Liver (tissue), 8 donors: ENCODE measurements at regions not wholly inside any gene's neighbourhood (a gene's known extent, or its start where the extent isn't known, plus 50 kb on each side); places are given as distances from the start of the nearest gene placed in this dataset.
A peak's percentile ranks its signal among the peaks of the same experiment; 100 is the strongest.
"Not testable (repeated sequence)": the region's sequence is repeated elsewhere in the genome, so short reads cannot be mapped to it uniquely, and the experiment has no call there.

Experiments used
- DNase-seq: peaks from one replicate; pipeline ENCODE4 v3.0.0-alpha.2; 2017; ENCODE audit warnings: low spot score
- H3K27ac ChIP-seq, 2 donors: one replicate each; pipeline ENCODE4 v1.7.0; 2013; ENCODE audit warnings: inconsistent platforms in 2 of 2, low read length in 2 of 2, control low read depth in 1 of 2, low read depth in 1 of 2, mild to moderate bottlenecking in 1 of 2
- H3K27me3 ChIP-seq, 4 donors: one replicate each; pipeline versions ENCODE4 v1.6.1 to v1.7.0; 2013; ENCODE audit warnings: low read length in 3 of 4, inconsistent platforms in 1 of 4, mild to moderate bottlenecking in 1 of 4, moderate library complexity in 1 of 4; ENCODE audit not compliant: control insufficient read depth in 4 of 4, insufficient read depth in 4 of 4
- H3K36me3 ChIP-seq, 4 donors: one replicate each; pipeline versions ENCODE4 v1.6.1 to v1.7.0; 2013; ENCODE audit warnings: low read length in 3 of 4, mild to moderate bottlenecking in 3 of 4, low read depth in 1 of 4, moderate library complexity in 1 of 4; ENCODE audit not compliant: control insufficient read depth in 4 of 4, insufficient read depth in 3 of 4
- H3K4me1 ChIP-seq, 4 donors: one replicate each; pipeline versions ENCODE4 v1.6.1 to v1.7.0; 2013; ENCODE audit warnings: low read length in 3 of 4, mild to moderate bottlenecking in 3 of 4, moderate library complexity in 1 of 4; ENCODE audit not compliant: control insufficient read depth in 4 of 4, insufficient read depth in 4 of 4
- H3K4me3 ChIP-seq, 3 donors: one replicate each; pipeline versions ENCODE4 v1.6.1 to v1.7.0; 2013; ENCODE audit warnings: low read length in 3 of 3, control low read depth in 1 of 3, low read depth in 1 of 3, mild to moderate bottlenecking in 1 of 3
- H3K9ac ChIP-seq, 2 donors: one replicate each; pipeline ENCODE4 v1.7.0; 2013; ENCODE audit warnings: low read length in 2 of 2, mild to moderate bottlenecking in 2 of 2, moderate library complexity in 2 of 2, control low read depth in 1 of 2, low read depth in 1 of 2
- H3K9me3 ChIP-seq, 4 donors: one replicate each; pipeline versions ENCODE4 v1.6.1 to v1.7.0; 2013; ENCODE audit warnings: low read length in 3 of 4; ENCODE audit not compliant: control insufficient read depth in 4 of 4
- EGR1 ChIP-seq, 2 donors: IDR thresholded peaks; 2 replicates each; pipeline ENCODE4 v1.6.1; 2016 to 2018; ENCODE audit warnings: antibody characterized with exemption in 2 of 2, low read depth in 2 of 2
- FOXA2 ChIP-seq: IDR thresholded peaks from 2 replicates; pipeline ENCODE4 v1.6.1; 2016; ENCODE audit warnings: antibody characterized with exemption
- GABPA ChIP-seq, 2 donors: IDR thresholded peaks in 1 of 2; conservative IDR thresholded peaks in 1 of 2; 2 replicates each; pipeline ENCODE4 v1.6.1; 2016; ENCODE audit warnings: antibody characterized with exemption in 2 of 2, mild to moderate bottlenecking in 1 of 2, moderate library complexity in 1 of 2
- HNF4A ChIP-seq, 2 donors: conservative IDR thresholded peaks; 2 replicates each; pipeline ENCODE4 v1.6.1; 2016; ENCODE audit warnings: antibody characterized with exemption in 2 of 2, mild to moderate bottlenecking in 2 of 2
- HNF4G ChIP-seq: IDR thresholded peaks from 2 replicates; pipeline ENCODE4 v1.6.1; 2016; ENCODE audit warnings: antibody characterized with exemption
- JUND ChIP-seq, 2 donors: IDR thresholded peaks; 2 replicates each; pipeline ENCODE4 v1.6.1; 2016; ENCODE audit warnings: antibody characterized with exemption in 2 of 2
- NR2F2 ChIP-seq: IDR thresholded peaks from 2 replicates; pipeline ENCODE4 v1.6.1; 2016; ENCODE audit warnings: antibody characterized with exemption
- RAD21 ChIP-seq, 2 donors: IDR thresholded peaks; 2 replicates each; pipeline ENCODE4 v1.6.1; 2016; ENCODE audit warnings: antibody characterized with exemption in 2 of 2, mild to moderate bottlenecking in 2 of 2
- RXRA ChIP-seq, 2 donors: IDR thresholded peaks; 2 replicates each; pipeline ENCODE4 v1.6.1; 2017 to 2018; ENCODE audit warnings: antibody characterized with exemption in 2 of 2, mild to moderate bottlenecking in 1 of 2
- SP1 ChIP-seq: IDR thresholded peaks from 2 replicates; pipeline ENCODE4 v1.6.1; 2018; ENCODE audit warnings: antibody characterized with exemption, mild to moderate bottlenecking
- TAF1 ChIP-seq: conservative IDR thresholded peaks from 2 replicates; pipeline ENCODE4 v1.6.1; 2016; ENCODE audit warnings: antibody characterized with exemption, mild to moderate bottlenecking
- YY1 ChIP-seq: IDR thresholded peaks from 2 replicates; pipeline ENCODE4 v1.6.1; 2016; ENCODE audit warnings: antibody characterized with exemption, mild to moderate bottlenecking
- WGBS: extraction: QIAGEN DNeasy Blood & Tissue Kit; methylation state at CpG from one replicate; pipeline ENCODE4 v1.1.7; 2013; 5-methylcytosine and 5-hydroxymethylcytosine counted together
- TF ChIP-seq, protein P1 (sequence below): IDR thresholded peaks from 2 replicates; pipeline ENCODE4 v1.6.1; 2016; ENCODE audit warnings: antibody characterized with exemption
- TF ChIP-seq, protein P2 (sequence below): fragments of 150-350 bp; IDR thresholded peaks from 2 replicates; pipeline ENCODE4 v1.5.1; 2017; ENCODE audit warnings: improper control_type of control experiment, low read depth, low read length; ENCODE audit not compliant: missing input control
- TF ChIP-seq, protein P3 (sequence below): IDR thresholded peaks from 2 replicates; pipeline ENCODE4 v1.6.1; 2016; ENCODE audit warnings: antibody characterized with exemption, mild to moderate bottlenecking
- TF ChIP-seq, protein P4 (sequence below): IDR thresholded peaks from 2 replicates; pipeline ENCODE4 v1.6.1; 2016; ENCODE audit warnings: antibody characterized with exemption
- TF ChIP-seq, protein P5 (sequence below): IDR thresholded peaks from 2 replicates; pipeline ENCODE4 v1.6.1; 2016; ENCODE audit warnings: antibody characterized with exemption
- donor health status: healthy.
- donor health status: healthy.
- donor health status: healthy.
- donor health status: healthy.
- donor health status: healthy.

DNA sequence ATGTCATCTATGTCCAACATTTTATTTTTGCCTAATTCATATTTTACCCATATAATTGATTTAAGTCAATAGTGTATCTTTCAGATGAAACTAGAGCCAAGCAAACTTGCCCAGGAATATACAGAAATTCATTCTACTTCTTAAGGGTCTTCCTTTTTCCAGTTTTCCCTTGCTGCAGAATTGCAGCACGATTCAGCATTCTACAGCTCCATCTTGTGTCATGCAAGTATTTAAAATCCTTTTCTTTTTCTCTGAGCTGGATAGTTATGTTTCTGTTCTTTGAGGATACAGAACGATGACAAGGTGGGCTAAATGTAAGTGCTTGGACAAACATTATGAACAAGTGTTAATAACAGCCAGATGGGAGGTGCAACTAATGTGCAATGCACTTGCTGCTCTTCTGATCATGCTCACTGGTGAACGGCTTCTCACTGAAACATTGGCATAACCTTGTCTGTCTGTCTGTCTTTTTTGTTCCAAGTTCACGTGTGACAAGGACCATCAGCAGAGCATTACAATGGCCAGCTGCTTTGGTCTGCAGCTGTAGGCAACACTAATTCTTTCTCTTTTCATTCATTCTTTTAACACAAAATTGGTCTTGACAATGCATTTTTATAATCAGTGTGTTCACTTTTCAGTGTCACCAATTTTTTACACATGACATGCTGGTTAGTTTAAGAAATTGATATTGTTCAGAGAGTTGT, 1821.7 kb downstream of the ARAP2 start:
- no peak for DNase-seq
- WGBS, result 47% methylated on average over 4 of the region's 4 CpGs

DNA sequence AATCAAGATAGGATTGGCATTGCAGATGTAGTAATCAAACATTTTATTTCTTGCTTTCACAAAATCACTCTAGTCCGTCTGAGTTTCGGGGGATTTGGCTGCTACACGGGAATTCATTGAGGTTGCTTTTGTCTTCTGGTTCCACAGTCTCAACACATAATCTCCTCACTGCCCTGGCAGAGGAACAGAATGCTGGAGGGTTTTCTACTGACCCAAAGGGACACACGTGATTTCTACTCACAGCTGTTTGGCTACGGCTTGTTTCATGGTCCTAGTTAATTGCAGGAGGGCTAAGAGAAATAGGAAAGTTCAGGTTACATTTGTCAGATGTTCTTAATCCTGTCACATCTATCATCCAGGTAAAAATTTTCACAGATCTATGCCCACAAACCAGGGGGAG, 1811.6 kb downstream of the ARAP2 start:
- Histone ChIP-seq H3K4me1 (no peaks in the 10 kb centered on the region), H3K27ac (no peak overlapping the region), H3K9ac (no peak overlapping the region), H3K27me3 (peaks cover 0 to 5% (median 0%) of the 10 kb centered on the region in 4 donors), H3K36me3 (no peaks in the 10 kb centered on the region), H3K9me3 (no peaks in the 10 kb centered on the region), H3K4me3 (no peak overlapping the region)
- DNase-seq, result no peak
- TF ChIP-seq NR2F2 (no peak), RXRA (IDR thresholded peaks at IDR 0.05) (no peak), YY1 (no peak), FOXA2 (no peak), HNF4A (conservative IDR thresholded peaks at IDR 0.05) (no peak), EGR1 (IDR thresholded peaks at IDR 0.05; ENCODE audit: low read depth in 2 of 2) (no peak), TAF1 (no peak), RAD21 (IDR thresholded peaks at IDR 0.05) (no peak), HNF4G (no peak), SP1 (no peak), JUND (IDR thresholded peaks at IDR 0.05) (no peak), GABPA (IDR thresholded peaks at IDR 0.05 in 1 of 2, conservative IDR thresholded peaks at IDR 0.05 in 1 of 2) (no peak)
- TF ChIP-seq, protein P1, sequence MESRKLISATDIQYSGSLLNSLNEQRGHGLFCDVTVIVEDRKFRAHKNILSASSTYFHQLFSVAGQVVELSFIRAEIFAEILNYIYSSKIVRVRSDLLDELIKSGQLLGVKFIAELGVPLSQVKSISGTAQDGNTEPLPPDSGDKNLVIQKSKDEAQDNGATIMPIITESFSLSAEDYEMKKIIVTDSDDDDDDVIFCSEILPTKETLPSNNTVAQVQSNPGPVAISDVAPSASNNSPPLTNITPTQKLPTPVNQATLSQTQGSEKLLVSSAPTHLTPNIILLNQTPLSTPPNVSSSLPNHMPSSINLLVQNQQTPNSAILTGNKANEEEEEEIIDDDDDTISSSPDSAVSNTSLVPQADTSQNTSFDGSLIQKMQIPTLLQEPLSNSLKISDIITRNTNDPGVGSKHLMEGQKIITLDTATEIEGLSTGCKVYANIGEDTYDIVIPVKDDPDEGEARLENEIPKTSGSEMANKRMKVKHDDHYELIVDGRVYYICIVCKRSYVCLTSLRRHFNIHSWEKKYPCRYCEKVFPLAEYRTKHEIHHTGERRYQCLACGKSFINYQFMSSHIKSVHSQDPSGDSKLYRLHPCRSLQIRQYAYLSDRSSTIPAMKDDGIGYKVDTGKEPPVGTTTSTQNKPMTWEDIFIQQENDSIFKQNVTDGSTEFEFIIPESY, result no peak
- TF ChIP-seq, protein P2, sequence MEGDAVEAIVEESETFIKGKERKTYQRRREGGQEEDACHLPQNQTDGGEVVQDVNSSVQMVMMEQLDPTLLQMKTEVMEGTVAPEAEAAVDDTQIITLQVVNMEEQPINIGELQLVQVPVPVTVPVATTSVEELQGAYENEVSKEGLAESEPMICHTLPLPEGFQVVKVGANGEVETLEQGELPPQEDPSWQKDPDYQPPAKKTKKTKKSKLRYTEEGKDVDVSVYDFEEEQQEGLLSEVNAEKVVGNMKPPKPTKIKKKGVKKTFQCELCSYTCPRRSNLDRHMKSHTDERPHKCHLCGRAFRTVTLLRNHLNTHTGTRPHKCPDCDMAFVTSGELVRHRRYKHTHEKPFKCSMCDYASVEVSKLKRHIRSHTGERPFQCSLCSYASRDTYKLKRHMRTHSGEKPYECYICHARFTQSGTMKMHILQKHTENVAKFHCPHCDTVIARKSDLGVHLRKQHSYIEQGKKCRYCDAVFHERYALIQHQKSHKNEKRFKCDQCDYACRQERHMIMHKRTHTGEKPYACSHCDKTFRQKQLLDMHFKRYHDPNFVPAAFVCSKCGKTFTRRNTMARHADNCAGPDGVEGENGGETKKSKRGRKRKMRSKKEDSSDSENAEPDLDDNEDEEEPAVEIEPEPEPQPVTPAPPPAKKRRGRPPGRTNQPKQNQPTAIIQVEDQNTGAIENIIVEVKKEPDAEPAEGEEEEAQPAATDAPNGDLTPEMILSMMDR, result no peak
- TF ChIP-seq, protein P3, sequence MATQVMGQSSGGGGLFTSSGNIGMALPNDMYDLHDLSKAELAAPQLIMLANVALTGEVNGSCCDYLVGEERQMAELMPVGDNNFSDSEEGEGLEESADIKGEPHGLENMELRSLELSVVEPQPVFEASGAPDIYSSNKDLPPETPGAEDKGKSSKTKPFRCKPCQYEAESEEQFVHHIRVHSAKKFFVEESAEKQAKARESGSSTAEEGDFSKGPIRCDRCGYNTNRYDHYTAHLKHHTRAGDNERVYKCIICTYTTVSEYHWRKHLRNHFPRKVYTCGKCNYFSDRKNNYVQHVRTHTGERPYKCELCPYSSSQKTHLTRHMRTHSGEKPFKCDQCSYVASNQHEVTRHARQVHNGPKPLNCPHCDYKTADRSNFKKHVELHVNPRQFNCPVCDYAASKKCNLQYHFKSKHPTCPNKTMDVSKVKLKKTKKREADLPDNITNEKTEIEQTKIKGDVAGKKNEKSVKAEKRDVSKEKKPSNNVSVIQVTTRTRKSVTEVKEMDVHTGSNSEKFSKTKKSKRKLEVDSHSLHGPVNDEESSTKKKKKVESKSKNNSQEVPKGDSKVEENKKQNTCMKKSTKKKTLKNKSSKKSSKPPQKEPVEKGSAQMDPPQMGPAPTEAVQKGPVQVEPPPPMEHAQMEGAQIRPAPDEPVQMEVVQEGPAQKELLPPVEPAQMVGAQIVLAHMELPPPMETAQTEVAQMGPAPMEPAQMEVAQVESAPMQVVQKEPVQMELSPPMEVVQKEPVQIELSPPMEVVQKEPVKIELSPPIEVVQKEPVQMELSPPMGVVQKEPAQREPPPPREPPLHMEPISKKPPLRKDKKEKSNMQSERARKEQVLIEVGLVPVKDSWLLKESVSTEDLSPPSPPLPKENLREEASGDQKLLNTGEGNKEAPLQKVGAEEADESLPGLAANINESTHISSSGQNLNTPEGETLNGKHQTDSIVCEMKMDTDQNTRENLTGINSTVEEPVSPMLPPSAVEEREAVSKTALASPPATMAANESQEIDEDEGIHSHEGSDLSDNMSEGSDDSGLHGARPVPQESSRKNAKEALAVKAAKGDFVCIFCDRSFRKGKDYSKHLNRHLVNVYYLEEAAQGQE, result no peak
- TF ChIP-seq, protein P4, sequence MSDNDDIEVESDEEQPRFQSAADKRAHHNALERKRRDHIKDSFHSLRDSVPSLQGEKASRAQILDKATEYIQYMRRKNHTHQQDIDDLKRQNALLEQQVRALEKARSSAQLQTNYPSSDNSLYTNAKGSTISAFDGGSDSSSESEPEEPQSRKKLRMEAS, result no peak
- TF ChIP-seq, protein P5, sequence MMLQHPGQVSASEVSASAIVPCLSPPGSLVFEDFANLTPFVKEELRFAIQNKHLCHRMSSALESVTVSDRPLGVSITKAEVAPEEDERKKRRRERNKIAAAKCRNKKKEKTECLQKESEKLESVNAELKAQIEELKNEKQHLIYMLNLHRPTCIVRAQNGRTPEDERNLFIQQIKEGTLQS, result no peak
- 75% methylated on average over 5 of the region's 5 CpGs for WGBS

More for the DNA sequence above, 1821.7 kb downstream of the ARAP2 start:
- no peaks in the 10 kb centered on the region for H3K27me3 ChIP-seq
- no peak overlapping the region for H3K27ac ChIP-seq
- no peak overlapping the region for H3K4me3 ChIP-seq
- no peaks in the 10 kb centered on the region for H3K4me1 ChIP-seq
- TF ChIP-seq SP1 (no peak), RAD21 (IDR thresholded peaks at IDR 0.05) (peak in 1 of 2 donors; percentile 66), EGR1 (IDR thresholded peaks at IDR 0.05; ENCODE audit: low read depth in 2 of 2) (no peak), YY1 (no peak), JUND (IDR thresholded peaks at IDR 0.05) (no peak)
- TF ChIP-seq, protein P3, result no peak
- no peaks in the 10 kb centered on the region for H3K9me3 ChIP-seq
- H3K36me3 ChIP-seq, result no peaks in the 10 kb centered on the region
- H3K9ac ChIP-seq, result no peak overlapping the region

DNA sequence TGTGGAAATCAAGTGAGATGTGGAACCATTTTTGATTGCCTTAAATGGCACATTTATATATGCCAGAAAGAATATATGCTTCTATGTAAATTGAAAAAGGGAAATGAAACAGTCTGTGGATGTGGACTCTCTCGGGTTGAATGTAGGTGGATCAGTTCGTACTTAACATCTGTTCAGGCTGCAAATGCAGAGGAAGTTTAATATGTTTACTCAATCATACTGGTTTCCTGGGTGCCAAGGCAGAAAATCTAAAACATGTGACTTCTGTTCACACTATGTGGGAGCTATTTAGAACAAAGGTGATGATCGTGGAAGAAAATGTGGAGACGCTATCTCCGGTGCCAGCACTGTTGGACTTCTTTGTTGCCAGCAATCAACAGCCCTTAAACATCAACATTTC, 1809.9 kb downstream of the ARAP2 start:
- not testable (repeated sequence) for H3K9me3 ChIP-seq, H3K9ac ChIP-seq, H3K4me3 ChIP-seq, H3K27me3 ChIP-seq, H3K27ac ChIP-seq, H3K36me3 ChIP-seq, DNase-seq, H3K4me1 ChIP-seq
- WGBS, result 76% methylated on average over 5 of the region's 5 CpGs
